Kidney capillary endothelial cell (primary cell): ENCODE measurements at regions not wholly inside any gene's neighbourhood (a gene's known extent, or its start where the extent isn't known, plus 50 kb on each side); places are given as distances from the start of the nearest gene placed in this dataset.

Experiments used
- DNase-seq: peaks from one replicate; pipeline ENCODE4 v3.0.0-alpha.2; 2018; ENCODE audit warnings: low spot score

DNA sequence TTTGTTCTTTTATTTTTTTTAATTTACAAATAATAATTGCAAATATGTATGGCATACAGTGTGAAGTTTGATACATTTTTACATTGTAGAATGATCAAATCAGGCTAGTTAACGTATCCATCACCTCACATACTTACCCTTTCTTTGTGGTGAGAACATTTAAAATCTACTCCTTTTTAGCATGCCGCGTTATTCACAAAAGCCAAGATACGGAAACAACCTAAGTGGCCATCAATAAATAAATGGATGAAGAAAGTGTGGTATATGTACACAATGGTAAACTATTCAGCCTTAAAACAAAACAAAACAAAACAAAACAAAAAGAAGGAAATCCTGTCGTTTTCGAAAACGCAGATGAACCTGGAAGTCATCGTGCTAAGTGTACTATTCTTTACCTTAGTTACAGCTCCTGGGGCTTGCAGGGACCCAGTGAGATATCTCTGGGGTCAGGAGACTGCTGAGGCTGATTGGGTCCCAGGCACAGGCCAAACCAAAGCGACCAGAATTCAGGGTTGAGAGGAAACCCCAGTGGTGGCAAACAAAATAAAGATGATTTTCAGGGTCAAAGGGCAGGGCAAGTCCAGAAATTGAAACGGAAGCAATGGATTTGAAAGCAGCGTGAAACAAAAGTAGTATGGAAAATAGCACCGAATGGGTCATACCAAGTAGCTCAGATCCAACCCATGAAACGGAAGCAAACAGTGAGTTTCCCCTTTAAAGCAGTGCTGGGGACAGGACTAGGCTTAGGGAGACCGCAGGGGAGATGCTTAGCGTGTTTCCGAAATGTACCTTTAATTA is 188.2 kb downstream of the PLPP3 start:
- no peak for DNase-seq

DNA sequence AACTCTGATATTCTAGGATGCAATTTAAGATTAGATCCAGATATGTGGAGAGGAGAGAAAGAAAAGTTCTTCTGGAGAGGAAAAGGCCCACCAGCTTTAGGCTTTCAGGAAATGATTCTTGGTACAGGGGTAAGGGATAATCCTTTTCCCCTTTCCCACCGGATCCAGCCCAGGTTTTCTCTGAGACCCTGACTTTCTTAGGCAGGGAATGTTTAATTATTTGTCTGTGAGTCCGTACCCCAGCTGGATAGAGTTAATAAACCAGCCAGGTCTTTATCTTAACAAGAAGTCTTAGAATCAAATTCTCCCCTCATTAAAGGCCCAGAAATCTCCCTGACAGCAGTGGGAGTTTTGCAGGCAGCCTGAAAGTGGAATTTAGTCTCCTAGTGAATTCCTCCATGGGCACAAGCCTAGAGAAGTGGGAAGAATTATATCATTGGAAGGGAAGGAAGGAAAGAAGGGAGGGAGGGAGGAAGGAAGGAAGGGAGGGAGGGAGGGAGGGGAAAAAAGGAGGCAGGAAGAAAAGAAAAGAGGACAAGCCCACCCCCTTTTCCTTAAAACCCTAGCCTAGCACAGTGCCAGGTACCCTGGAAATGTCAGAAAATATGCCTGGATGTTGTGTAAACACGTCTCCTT is 189.0 kb downstream of the PLPP3 start:
- DNase-seq = no peak

GRCh38 chr1:56389813-56390212 is 189.6 kb downstream of the PLPP3 start:
- no peak for DNase-seq

GRCh38 chr1:56387071-56387740 is 192.2 kb downstream of the PLPP3 start:
- no peak for DNase-seq

DNA sequence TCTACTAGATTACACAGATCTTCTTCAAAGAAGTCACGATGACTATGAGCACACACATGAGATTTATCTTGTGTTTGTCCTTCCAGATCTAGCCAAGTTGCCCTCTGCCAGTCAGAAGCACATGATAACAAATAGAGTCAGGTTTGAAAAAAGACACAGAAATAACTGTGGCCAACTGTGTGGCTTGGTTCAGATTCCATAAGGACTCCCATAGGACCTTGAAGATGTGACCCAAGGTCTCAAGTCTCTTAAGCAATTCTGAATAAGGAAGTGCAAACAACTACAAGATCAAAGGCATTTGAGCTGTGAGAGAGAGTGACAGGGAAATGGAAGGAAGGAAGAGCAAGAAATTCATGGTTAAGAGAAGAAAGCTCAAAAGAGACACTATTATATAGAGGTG is 194.0 kb downstream of the PLPP3 start:
- no peak for DNase-seq

DNA sequence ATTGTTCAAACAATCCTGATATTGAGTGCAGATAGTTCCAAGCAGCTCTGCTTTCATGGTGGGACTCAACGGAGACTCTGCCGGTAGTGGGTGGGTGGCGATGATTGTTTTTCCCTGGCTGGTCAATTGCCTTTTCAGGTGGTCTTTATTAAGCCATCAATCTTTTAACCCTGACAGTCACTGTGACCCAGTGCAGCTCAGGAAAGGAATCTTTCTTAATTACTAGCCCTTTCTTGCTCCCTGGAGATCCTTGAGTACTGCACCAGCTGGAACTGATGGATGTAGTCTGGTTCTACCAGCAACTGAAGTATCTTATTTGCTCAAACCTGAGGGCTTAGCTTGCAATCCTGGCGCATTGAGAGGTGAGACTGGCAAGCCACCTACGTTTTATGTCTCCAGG is 196.4 kb downstream of the PLPP3 start:
- DNase-seq = no peak

GRCh38 chr1:56380531-56380930 is 198.8 kb downstream of the PLPP3 start:
- DNase-seq = no peak

DNA sequence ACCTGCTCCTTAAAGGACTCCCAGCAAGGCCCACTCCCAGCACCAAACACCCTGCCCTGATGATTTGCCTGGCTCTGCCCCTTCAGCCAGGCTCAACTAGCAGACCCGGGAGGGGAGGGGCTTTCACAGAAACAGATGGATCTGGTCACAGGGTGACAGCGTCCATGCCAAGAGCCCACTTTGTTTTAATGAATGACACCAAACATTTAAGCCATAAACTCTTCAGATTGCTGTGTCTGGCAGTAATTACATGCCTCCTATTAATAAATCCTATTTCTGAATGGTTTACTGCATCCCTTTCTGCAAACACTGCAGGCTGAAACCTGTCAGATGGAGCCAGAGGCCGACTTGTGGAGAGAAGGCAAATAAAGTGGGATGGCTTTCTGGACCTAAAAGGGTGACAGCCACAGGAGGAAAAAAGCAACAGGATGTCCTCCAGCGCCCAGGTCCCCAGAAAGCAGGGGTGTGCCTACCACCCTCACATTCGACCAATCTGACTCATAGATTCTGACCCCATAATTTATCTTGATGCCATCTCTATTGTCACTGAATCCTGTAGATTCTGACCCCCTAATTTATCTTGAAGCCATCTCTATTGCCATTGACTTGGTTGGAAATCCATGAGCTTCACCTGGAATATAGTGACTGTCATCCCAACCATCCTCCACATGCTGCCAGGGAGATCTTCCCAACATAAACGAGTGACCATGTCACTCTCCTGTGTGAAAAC is 200.9 kb downstream of the PLPP3 start:
- DNase-seq = no peak

DNA sequence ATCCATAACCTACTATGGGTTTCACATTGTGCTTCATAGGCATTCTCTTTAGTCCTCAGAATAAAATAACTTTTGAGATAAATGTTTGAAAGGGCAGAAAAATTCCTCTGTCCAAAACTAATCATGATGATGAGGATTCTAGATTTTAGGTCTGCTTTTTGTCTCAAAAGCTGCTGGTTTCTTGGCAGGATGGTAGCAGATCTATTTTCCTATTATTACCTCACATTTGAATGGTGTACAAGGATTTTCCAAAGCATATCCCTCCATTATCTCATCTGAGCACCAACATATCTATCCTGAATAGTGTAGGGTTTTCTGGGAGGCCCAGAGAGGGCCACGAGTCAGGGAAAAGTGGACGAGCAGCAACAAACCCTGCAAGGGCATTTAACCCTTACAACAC is 201.9 kb downstream of the PLPP3 start:
- no peak for DNase-seq

GRCh38 chr1:56376188-56376984 is 203.0 kb downstream of the PLPP3 start:
- no peak for DNase-seq

- no peak for DNase-seq
These were observed 204.0 kb downstream of the PLPP3 start for GRCh38 chr1:56375326-56375804.

GRCh38 chr1:56374026-56374974 is 205.1 kb downstream of the PLPP3 start:
- no peak for DNase-seq

DNA sequence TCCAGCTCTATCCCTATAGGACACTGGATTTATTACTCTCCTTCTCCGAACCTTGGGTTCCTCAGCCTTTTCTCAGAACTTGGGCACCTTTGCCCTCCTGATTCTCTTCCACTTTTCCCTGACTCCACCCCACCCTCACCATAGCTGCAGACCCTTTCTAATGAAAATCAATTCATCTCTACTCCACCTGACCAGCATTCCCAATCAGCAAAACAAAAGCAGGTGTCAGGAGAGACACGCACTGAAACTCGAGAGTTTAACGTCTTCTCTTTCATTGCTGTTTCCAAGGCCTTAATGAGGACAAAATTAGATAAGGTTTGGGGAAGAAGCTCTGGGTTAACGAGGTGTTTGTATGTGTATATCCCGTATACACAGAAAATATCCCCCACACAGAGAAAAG is 208.8 kb downstream of the PLPP3 start:
- DNase-seq = no peak

- DNase-seq = no peak
These were observed 216.2 kb downstream of the PLPP3 start for GRCh38 chr1:56363007-56363770.

DNA sequence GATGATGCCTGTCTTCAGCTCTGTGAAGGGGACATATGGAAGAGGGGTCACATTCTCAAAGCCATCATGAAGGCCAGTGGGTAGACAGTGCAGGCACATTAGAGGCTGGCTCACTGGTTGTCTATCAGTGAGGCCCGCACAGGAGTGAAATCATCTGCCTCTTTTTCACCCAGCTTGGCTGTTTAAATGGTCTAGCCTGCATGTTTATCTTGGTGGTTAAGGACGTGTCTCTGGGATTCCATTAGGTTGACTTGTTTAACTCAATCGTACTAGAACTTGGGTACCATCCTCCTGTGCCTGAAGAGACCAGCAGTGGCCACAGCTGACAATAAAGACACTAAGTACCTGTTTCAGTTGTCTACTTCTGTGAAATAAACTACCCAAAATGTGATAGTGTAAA is 219.3 kb downstream of the PLPP3 start:
- no peak for DNase-seq

DNA sequence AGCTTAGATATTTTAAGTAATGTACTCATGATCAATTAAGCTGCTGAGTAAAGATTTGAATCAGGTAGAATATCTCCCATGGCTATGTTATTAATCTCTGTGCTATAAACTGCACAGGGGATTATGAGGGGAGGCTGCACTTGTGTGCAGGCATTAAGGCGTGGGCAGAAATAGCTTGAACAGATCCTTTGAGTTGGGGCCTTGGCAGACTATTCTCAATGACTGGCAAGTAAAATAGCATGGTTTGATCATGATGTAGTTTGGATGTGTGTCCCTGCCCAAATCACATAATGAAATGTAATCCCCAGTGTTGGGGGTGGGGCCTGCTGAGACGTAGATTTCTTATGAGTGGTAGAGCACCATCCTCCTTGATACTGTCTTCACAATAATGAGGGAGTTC is 220.3 kb downstream of the PLPP3 start:
- no peak for DNase-seq

DNA sequence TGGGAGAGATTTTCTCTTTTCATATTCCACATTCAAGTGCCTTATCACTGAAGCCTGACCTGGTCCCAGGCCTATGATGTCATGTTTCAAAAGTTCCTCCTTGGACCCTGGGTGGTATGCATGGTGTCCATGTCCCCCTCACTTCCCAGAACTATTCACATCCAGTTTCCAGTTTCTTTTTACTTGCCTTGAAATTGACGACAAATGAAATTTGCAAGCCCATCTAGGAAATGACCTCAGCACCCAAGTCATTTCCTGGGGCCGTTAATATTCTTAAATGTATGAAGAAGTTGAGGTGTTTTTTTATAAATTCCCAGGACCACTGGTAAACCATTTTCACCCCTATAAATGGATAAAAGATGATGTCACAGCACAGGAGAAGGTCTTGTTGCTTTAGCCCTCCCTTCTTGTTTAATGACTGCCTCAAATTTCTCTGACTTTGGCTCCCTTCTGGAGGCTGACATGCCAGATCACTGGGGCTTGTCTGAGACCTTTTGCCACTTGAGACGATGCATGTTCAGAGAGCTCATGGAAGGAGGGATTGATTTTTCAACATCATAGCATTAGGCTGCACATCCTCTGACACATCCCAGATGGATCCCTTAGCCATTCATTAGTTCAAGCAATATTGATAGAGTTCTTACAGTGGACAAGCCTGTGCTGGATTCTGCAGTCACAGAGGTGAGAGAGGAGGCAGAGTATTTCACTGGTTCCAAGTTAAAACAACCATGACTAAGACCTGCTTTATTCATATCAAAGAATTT is 221.3 kb downstream of the PLPP3 start:
- DNase-seq = peak; percentile 55

- no peak for DNase-seq
These were observed 222.9 kb downstream of the PLPP3 start for GRCh38 chr1:56356376-56356990.
